ENCODE measurements at regions not wholly inside any gene's neighbourhood (a gene's known extent, or its start where the extent isn't known, plus 50 kb on each side); places are given as distances from the start of the nearest gene placed in this dataset.
A peak's percentile ranks its signal among the peaks of the same experiment; 100 is the strongest.

DNA sequence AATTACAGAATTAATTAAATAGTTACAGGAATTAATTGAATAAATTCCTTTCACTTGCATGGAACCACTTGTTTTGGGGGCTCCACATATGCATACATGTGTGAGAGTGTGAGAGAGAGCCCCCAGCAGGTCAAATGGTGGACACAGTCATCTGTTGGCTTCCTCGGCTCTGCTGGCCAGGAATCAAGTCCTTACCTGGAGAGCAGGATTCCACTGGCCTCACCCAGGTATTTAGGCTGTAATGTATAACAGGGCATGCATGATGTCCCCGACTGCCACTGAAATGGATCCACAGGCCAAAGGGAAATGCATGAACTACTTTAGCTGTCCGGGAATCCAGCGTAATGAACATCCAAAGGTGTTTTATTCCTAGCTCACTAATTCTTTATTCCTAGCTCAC lies 139.7 kb upstream of the SMAD3 start:
- WGBS = 93% methylated on average over 2 of the region's 4 CpGs

DNA sequence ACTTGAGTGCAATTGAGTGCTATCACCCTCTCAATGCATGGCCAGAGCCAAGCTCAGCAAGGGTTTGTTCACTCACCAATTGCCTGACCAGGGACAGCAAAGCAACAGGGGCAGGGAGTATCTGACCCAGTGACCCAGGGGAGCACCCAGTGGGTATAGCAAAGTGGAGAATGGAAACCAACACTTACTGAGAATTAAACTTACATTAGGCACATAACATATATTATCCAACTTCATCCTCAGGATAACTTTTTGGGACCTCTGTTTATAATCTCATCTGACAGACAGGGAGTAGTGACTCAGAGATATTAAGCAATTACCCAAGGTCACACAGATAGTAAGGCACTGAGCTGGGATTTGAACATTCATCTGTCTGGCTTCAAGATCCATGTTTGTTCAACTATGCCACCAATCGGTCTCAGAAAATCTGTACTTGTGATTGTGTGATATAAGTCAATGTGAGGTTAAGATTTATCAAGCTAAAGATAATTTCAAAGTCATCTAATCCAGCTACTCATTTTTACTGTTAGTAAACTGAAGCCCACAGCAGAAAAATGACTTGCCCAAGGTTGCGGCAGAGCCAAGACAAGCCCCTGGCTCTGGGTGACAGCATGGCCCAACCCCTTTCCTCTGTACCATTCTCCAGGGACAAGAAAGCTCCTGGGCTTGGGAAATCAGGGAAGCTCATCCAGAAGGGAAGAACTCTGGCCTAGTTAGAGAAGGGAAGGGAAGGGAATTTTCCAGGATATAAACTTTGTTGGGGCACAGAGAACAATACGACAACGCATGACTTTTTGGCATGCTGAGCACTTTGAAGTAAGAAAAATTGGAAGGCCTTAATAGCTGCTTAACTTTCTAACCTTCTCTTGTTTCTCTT lies 138.0 kb upstream of the SMAD3 start:
- H3K23ac ChIP-seq (ENCODE audit: low read length in 2 of 2) = no peak overlapping the region
- no peaks in the 10 kb centered on the region for H3K79me1 ChIP-seq (replicated peaks; ENCODE audit: low read length, poor library complexity, severe bottlenecking)
- H3K9me3 ChIP-seq (ENCODE audit: control insufficient read depth, low read length) = peaks cover 7% of the 10 kb centered on the region
- no peak overlapping the region for H3K9ac ChIP-seq (ENCODE audit: low read length)
- H2BK15ac ChIP-seq (ENCODE audit: low read depth, poor library complexity, severe bottlenecking) = no peak overlapping the region
- H3K4me3 ChIP-seq (ENCODE audit: insufficient read depth in 1 of 2, low read depth in 1 of 2, low read length in 2 of 2) = no peak overlapping the region
- H3K27ac ChIP-seq (ENCODE audit: low read length, poor library complexity, severe bottlenecking) = no peak overlapping the region
- no peak overlapping the region for H2AFZ ChIP-seq (ENCODE audit: low read depth, low read length)
- H2BK12ac ChIP-seq (ENCODE audit: low read length in 2 of 2) = no peak overlapping the region
- no peak overlapping the region for H2BK5ac ChIP-seq (ENCODE audit: low read depth, low read length, poor library complexity, severe bottlenecking)
- peak; percentile 69 for DNase-seq
- H4K91ac ChIP-seq (ENCODE audit: low read length) = no peak overlapping the region
- no peak overlapping the region for H3K14ac ChIP-seq (ENCODE audit: low read length in 2 of 2)
- no peak overlapping the region for H4K8ac ChIP-seq (ENCODE audit: low read length)
- H3K4ac ChIP-seq (ENCODE audit: low read depth in 1 of 2, low read length in 2 of 2) = no peak overlapping the region
- H3K18ac ChIP-seq (ENCODE audit: low read depth in 1 of 2, low read length in 2 of 2) = no peak overlapping the region
- H2BK120ac ChIP-seq (ENCODE audit: low read depth, low read length) = no peak overlapping the region
- WGBS = 93% methylated on average over 3 of the region's 4 CpGs
- no peaks in the 10 kb centered on the region for H3K27me3 ChIP-seq (ENCODE audit: control insufficient read depth in 1 of 2, insufficient read depth in 1 of 2, low read length in 2 of 2)
- H3K36me3 ChIP-seq (ENCODE audit: control insufficient read depth in 1 of 2, insufficient read depth in 2 of 2, low read depth in 1 of 2, low read length in 2 of 2) = peaks cover 0 to 1% of the 10 kb centered on the region in 2 experiments
- peaks cover 12% of the 10 kb centered on the region for H3K4me1 ChIP-seq (ENCODE audit: control insufficient read depth, insufficient read depth, low read depth, low read length)
- no peak overlapping the region for H3K4me2 ChIP-seq (ENCODE audit: low read length, poor library complexity, severe bottlenecking)
- H2AK5ac ChIP-seq (ENCODE audit: low read length, severe bottlenecking) = no peak overlapping the region

More for the DNA sequence above, 139.7 kb upstream of the SMAD3 start:
- Histone ChIP-seq H3K14ac (ENCODE audit: low read length in 2 of 2) (no peak overlapping the region), H3K4me3 (ENCODE audit: insufficient read depth in 1 of 2, low read depth in 1 of 2, low read length in 2 of 2) (no peak overlapping the region), H4K91ac (ENCODE audit: low read length) (no peak overlapping the region), H2AFZ (ENCODE audit: low read depth, low read length) (no peak overlapping the region), H3K23ac (ENCODE audit: low read length in 2 of 2) (no peak overlapping the region), H3K4me1 (ENCODE audit: control insufficient read depth, insufficient read depth, low read depth, low read length) (peaks cover 4% of the 10 kb centered on the region), H3K4ac (ENCODE audit: low read depth in 1 of 2, low read length in 2 of 2) (no peak overlapping the region), H2BK12ac (ENCODE audit: low read length in 2 of 2) (no peak overlapping the region), H3K9ac (ENCODE audit: low read length) (no peak overlapping the region), H2AK5ac (ENCODE audit: low read length, severe bottlenecking) (no peak overlapping the region), H4K8ac (ENCODE audit: low read length) (no peak overlapping the region), H3K18ac (ENCODE audit: low read depth in 1 of 2, low read length in 2 of 2) (no peak overlapping the region), H2BK15ac (ENCODE audit: low read depth, poor library complexity, severe bottlenecking) (no peak overlapping the region), H3K36me3 (ENCODE audit: control insufficient read depth in 1 of 2, insufficient read depth in 2 of 2, low read depth in 1 of 2, low read length in 2 of 2) (peaks cover 0 to 7% of the 10 kb centered on the region in 2 experiments), H3K4me2 (ENCODE audit: low read length, poor library complexity, severe bottlenecking) (no peak overlapping the region), H3K27ac (ENCODE audit: low read length, poor library complexity, severe bottlenecking) (no peak overlapping the region), H2BK5ac (ENCODE audit: low read depth, low read length, poor library complexity, severe bottlenecking) (no peak overlapping the region), H2BK120ac (ENCODE audit: low read depth, low read length) (no peak overlapping the region), H3K9me3 (ENCODE audit: control insufficient read depth, low read length) (peaks cover 20% of the 10 kb centered on the region), H3K27me3 (ENCODE audit: control insufficient read depth in 1 of 2, insufficient read depth in 1 of 2, low read length in 2 of 2) (no peaks in the 10 kb centered on the region), H3K79me1 (replicated peaks; ENCODE audit: low read length, poor library complexity, severe bottlenecking) (no peaks in the 10 kb centered on the region)
- no peak for DNase-seq

DNA sequence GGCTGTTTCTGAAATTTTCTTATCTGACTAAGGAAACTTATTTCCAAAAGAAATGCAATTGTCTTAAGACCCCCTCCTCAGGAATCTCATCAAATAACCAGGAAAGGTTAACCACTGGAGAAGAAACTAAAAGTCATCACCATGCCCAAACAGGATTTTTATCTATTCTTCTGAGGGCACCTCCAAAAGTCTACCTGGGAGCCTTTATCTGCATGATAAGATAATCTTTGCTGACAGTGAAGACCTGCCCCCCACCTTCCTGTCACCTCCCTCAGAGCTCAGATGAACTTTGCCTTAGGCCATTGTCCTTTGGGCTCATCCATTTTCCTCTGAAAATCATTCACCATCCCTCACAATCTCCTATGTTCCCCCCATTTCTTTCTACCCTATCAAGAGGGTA lies 137.3 kb upstream of the SMAD3 start:
- Histone ChIP-seq H3K4me3 (ENCODE audit: insufficient read depth in 1 of 2, low read depth in 1 of 2, low read length in 2 of 2) (no peak overlapping the region), H2BK12ac (ENCODE audit: low read length in 2 of 2) (no peak overlapping the region), H4K91ac (ENCODE audit: low read length) (no peak overlapping the region), H3K9me3 (ENCODE audit: control insufficient read depth, low read length) (peaks cover under 1% of the 10 kb centered on the region), H2AFZ (ENCODE audit: low read depth, low read length) (no peak overlapping the region), H3K36me3 (ENCODE audit: control insufficient read depth in 1 of 2, insufficient read depth in 2 of 2, low read depth in 1 of 2, low read length in 2 of 2) (peaks cover 0 to 7% of the 10 kb centered on the region in 2 experiments), H3K9ac (ENCODE audit: low read length) (no peak overlapping the region), H3K4me2 (ENCODE audit: low read length, poor library complexity, severe bottlenecking) (no peak overlapping the region), H3K4me1 (ENCODE audit: control insufficient read depth, insufficient read depth, low read depth, low read length) (peaks cover 17% of the 10 kb centered on the region), H4K8ac (ENCODE audit: low read length) (no peak overlapping the region), H2AK5ac (ENCODE audit: low read length, severe bottlenecking) (no peak overlapping the region), H3K27ac (ENCODE audit: low read length, poor library complexity, severe bottlenecking) (no peak overlapping the region), H3K14ac (ENCODE audit: low read length in 2 of 2) (no peak overlapping the region), H3K23ac (ENCODE audit: low read length in 2 of 2) (no peak overlapping the region), H3K27me3 (ENCODE audit: control insufficient read depth in 1 of 2, insufficient read depth in 1 of 2, low read length in 2 of 2) (no peaks in the 10 kb centered on the region), H2BK5ac (ENCODE audit: low read depth, low read length, poor library complexity, severe bottlenecking) (no peak overlapping the region), H2BK15ac (ENCODE audit: low read depth, poor library complexity, severe bottlenecking) (no peak overlapping the region), H2BK120ac (ENCODE audit: low read depth, low read length) (no peak overlapping the region), H3K4ac (ENCODE audit: low read depth in 1 of 2, low read length in 2 of 2) (no peak overlapping the region), H3K18ac (ENCODE audit: low read depth in 1 of 2, low read length in 2 of 2) (no peak overlapping the region), H3K79me1 (replicated peaks; ENCODE audit: low read length, poor library complexity, severe bottlenecking) (no peaks in the 10 kb centered on the region)
- no peak for DNase-seq

DNA sequence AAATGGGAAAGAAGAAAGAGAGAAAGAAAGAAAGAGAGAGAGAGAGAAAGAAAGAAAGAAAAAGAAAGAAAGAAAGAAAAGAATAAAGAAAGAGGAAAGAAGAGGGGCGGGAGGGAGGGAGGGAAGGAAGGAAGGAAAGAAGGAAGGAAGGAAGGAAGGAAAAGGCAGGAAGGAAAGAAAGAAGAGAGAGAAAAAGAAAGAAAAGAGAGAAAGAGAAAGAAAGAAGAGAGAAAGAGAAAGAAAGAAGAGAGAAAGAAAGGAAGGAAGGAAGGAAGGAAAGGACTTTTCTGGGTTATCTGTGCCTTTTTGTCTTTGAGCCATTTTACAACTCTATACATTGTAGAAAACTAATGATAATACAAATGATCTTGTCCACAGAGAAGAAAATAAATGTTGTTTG lies 136.6 kb upstream of the SMAD3 start:
- no peaks in the 10 kb centered on the region for H3K79me1 ChIP-seq (replicated peaks; ENCODE audit: low read length, poor library complexity, severe bottlenecking)
- no peak overlapping the region for H3K18ac ChIP-seq (ENCODE audit: low read depth in 1 of 2, low read length in 2 of 2)
- H2BK12ac ChIP-seq (ENCODE audit: low read length in 2 of 2) = no peak overlapping the region
- no peak overlapping the region for H3K9ac ChIP-seq (ENCODE audit: low read length)
- H3K4me3 ChIP-seq (ENCODE audit: insufficient read depth in 1 of 2, low read depth in 1 of 2, low read length in 2 of 2) = no peak overlapping the region
- no peak overlapping the region for H2AK5ac ChIP-seq (ENCODE audit: low read length, severe bottlenecking)
- no peak overlapping the region for H3K27ac ChIP-seq (ENCODE audit: low read length, poor library complexity, severe bottlenecking)
- no peak overlapping the region for H3K4me2 ChIP-seq (ENCODE audit: low read length, poor library complexity, severe bottlenecking)
- no peak overlapping the region for H2AFZ ChIP-seq (ENCODE audit: low read depth, low read length)
- no peak overlapping the region for H3K14ac ChIP-seq (ENCODE audit: low read length in 2 of 2)
- H3K9me3 ChIP-seq (ENCODE audit: control insufficient read depth, low read length) = peaks cover 5% of the 10 kb centered on the region
- H3K4me1 ChIP-seq (ENCODE audit: control insufficient read depth, insufficient read depth, low read depth, low read length) = peaks cover 17% of the 10 kb centered on the region
- no peak overlapping the region for H2BK120ac ChIP-seq (ENCODE audit: low read depth, low read length)
- H3K4ac ChIP-seq (ENCODE audit: low read depth in 1 of 2, low read length in 2 of 2) = no peak overlapping the region
- peaks cover 0 to 7% of the 10 kb centered on the region in 2 experiments for H3K36me3 ChIP-seq (ENCODE audit: control insufficient read depth in 1 of 2, insufficient read depth in 2 of 2, low read depth in 1 of 2, low read length in 2 of 2)
- H2BK15ac ChIP-seq (ENCODE audit: low read depth, poor library complexity, severe bottlenecking) = no peak overlapping the region
- no peak overlapping the region for H4K91ac ChIP-seq (ENCODE audit: low read length)
- DNase-seq = no peak
- H2BK5ac ChIP-seq (ENCODE audit: low read depth, low read length, poor library complexity, severe bottlenecking) = no peak overlapping the region
- H4K8ac ChIP-seq (ENCODE audit: low read length) = no peak overlapping the region
- H3K27me3 ChIP-seq (ENCODE audit: control insufficient read depth in 1 of 2, insufficient read depth in 1 of 2, low read length in 2 of 2) = no peaks in the 10 kb centered on the region
- no peak overlapping the region for H3K23ac ChIP-seq (ENCODE audit: low read length in 2 of 2)
- 95% methylated on average over 1 of the region's 1 CpG for WGBS

Measured in mesenchymal stem cell (in vitro differentiated cells and primary cell).